Central memory CD8-positive, alpha-beta T cell (primary cell): ENCODE measurements at regions not wholly inside any gene's neighbourhood (a gene's known extent, or its start where the extent isn't known, plus 50 kb on each side); places are given as distances from the start of the nearest gene placed in this dataset.

ENCODE experiments used
- ATAC-seq: fragments of 150-1000 bp; cut with Tn5 transposase; replicated peaks from 2 replicates; pipeline ENCODE4 v1.10.0; 2022; ENCODE audit warnings: mild to moderate bottlenecking, moderate FRiP score, moderate number of reproducible peaks; ENCODE audit not compliant: poor library complexity, severe bottlenecking; ENCODE audit errors: extremely low read depth
- DNase-seq, 2 donors: peaks; one replicate each; pipeline ENCODE4 v3.0.0; 2021; ENCODE audit warnings: low spot score in 2 of 2
- H3K27ac Mint-ChIP-seq: one replicate; pipeline ENCODE4 v1.8.0; 2022; ENCODE audit warnings: low read depth, mild to moderate bottlenecking, moderate library complexity, mixed read lengths
- H3K27me3 Mint-ChIP-seq: one replicate; pipeline ENCODE4 v1.8.0; 2022; ENCODE audit warnings: mixed read lengths
- H3K36me3 Mint-ChIP-seq: one replicate; pipeline ENCODE4 v1.8.0; 2022; ENCODE audit warnings: mild to moderate bottlenecking, moderate library complexity, mixed read lengths; ENCODE audit not compliant: insufficient read depth
- H3K4me1 Mint-ChIP-seq: one replicate; pipeline ENCODE4 v1.8.0; 2022; ENCODE audit warnings: mixed read lengths
- H3K4me3 Mint-ChIP-seq: one replicate; pipeline ENCODE4 v1.8.0; 2022; ENCODE audit warnings: mild to moderate bottlenecking, moderate library complexity, mixed read lengths
- H3K9me3 Mint-ChIP-seq: one replicate; pipeline ENCODE4 v1.8.0; 2022; ENCODE audit warnings: mixed read lengths

DNA sequence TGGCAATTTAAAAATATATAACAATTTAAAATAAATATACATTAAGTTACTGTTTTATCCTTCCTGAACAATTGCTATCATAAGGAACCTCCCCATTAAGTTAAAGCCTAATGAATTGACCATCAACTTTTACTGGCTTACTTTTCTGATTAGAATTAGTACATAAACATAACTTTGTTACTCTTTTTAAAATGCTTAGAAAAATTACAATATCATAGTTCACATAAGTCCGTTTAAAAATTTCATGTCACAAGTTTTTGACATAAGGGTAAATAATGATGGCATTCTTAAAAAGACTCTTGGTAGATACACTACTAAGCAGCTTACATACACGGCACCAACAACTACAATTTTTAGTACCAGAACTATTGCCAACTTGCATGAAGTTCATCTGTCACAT is 1308.6 kb downstream of the FSCB start:
- Mint-ChIP-seq H3K9me3 (peaks cover 6% of the 10 kb centered on the region), H3K4me1 (no peaks in the 10 kb centered on the region), H3K36me3 (no peaks in the 10 kb centered on the region), H3K4me3 (no peak overlapping the region), H3K27me3 (no peaks in the 10 kb centered on the region), H3K27ac (no peak overlapping the region)
- DNase-seq = no peak
- ATAC-seq = no peak

DNA sequence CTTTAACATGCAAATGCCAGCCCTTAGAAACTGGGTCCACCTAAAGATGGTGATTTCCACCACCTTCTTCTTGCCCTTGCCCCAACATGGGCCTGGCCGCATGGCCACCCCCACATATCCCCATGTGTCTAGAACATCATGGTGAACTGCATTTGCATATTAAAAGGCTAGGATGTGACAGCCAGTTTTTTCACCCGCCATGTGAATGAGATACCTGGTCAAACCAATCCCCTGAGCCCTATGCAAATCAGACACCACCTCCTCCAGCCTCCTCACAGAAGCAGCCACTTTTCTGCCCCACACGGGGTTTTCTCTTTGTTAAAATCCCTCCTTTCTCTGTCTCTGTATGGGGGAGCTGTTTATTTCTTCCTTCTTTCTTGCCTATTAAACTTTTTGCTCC is 1322.5 kb downstream of the FSCB start:
- Mint-ChIP-seq H3K4me1 (no peaks in the 10 kb centered on the region), H3K27ac (no peak overlapping the region), H3K4me3 (no peak overlapping the region), H3K9me3 (peaks cover 18% of the 10 kb centered on the region), H3K36me3 (no peaks in the 10 kb centered on the region), H3K27me3 (no peaks in the 10 kb centered on the region)
- DNase-seq (no peak), ATAC-seq (no peak)

DNA sequence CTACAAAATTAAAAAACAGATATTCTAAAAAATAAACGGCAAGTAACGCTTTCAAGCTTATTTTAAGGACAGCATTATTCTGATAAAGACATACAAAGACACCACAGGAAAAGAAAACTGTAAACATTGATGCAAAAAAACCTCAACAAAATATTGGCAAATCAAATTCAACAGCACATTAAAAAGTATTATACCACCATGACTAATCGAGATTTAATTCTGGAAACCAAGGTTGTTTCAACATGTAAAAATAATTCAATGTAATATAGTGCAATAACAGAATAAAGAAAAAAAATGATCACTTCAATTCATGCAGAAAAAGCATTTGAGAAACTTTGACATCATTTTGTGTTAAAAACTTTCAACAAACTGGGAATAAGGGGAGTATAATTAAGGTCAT is 1323.2 kb downstream of the FSCB start:
- Mint-ChIP-seq H3K4me3 (no peak overlapping the region), H3K4me1 (no peaks in the 10 kb centered on the region), H3K27ac (no peak overlapping the region), H3K36me3 (no peaks in the 10 kb centered on the region), H3K9me3 (peaks cover 12% of the 10 kb centered on the region), H3K27me3 (no peaks in the 10 kb centered on the region)
- DNase-seq = no peak
- no peak for ATAC-seq

DNA sequence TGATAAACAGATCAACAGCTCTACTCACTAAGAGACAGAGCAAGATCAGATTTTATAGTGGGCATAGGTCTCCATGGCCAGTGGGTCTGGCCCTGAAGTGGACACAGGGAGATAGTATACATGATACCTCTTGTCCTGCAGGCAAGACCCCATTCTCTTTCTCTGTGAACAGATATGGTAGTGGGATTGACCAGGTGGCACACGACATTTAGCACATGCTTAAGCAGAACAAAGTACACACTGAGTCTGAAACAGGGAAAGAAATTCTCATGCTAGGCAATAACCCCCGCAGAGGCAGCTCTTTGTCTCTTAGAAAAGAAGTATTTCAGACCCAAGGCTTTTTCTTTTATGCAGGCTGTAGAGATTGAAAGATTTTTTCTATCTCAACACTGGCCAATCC is 1331.2 kb downstream of the FSCB start:
- H3K36me3 Mint-ChIP-seq = no peaks in the 10 kb centered on the region
- H3K9me3 Mint-ChIP-seq = peaks cover 12% of the 10 kb centered on the region
- no peaks in the 10 kb centered on the region for H3K4me1 Mint-ChIP-seq
- no peak overlapping the region for H3K4me3 Mint-ChIP-seq
- ATAC-seq (no peak), DNase-seq (no peak)
- no peaks in the 10 kb centered on the region for H3K27me3 Mint-ChIP-seq
- no peak overlapping the region for H3K27ac Mint-ChIP-seq

DNA sequence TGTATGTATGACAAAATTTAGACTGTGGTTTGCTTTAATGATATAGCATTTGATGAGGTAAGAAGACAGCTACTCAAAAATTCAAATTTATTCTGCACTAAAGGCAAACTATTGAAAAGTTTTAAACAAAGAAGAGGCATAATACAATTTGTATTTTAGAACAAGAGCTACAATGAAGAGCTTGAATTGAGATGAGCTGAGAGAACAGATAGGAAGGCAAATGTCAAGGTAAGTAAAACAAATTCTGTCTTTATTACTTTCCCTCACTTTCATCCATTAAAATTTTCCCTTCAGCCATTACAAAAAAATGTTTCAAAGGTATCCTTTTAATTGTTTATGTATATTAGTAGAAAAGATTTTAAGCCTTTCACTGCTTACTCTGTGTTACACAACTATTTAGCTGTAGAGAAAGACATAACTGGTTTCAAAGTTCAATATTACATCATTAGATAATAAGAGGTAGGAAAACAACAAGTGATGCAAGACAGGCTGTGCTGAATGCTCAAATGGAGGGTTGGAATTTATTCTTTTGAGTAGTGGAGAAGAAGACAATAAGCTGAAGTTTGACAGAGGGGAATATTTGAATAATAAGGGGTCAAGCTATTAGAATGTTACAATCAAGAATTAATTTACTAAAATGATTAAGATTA is 1334.1 kb downstream of the FSCB start:
- H3K27me3 Mint-ChIP-seq = no peaks in the 10 kb centered on the region
- ATAC-seq (no peak), DNase-seq (no peak)
- H3K4me3 Mint-ChIP-seq = no peak overlapping the region
- peaks cover 6% of the 10 kb centered on the region for H3K9me3 Mint-ChIP-seq
- H3K4me1 Mint-ChIP-seq = no peaks in the 10 kb centered on the region
- no peaks in the 10 kb centered on the region for H3K36me3 Mint-ChIP-seq
- no peak overlapping the region for H3K27ac Mint-ChIP-seq

DNA sequence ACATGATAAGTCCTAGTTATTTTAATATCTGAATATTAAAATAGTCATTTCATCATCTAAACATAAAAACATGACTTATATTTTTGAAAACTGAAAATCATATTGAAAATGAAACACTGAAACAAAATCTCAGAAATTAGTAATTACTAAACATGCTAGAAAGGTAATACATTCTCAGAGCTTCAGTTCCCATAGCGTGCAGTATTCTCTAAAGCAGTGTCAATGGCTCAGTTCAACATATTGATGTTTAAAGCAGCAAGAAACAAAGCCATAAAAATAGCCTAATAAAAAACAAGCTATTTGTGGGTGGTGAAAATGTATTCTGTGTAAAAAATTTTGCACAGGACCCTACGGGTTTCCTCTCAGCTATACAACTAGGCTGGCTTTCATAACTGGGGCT is 1337.4 kb downstream of the FSCB start:
- DNase-seq = no peak
- no peak for ATAC-seq
- H3K27ac Mint-ChIP-seq = no peak overlapping the region
- no peak overlapping the region for H3K4me3 Mint-ChIP-seq
- H3K9me3 Mint-ChIP-seq = peaks cover 6% of the 10 kb centered on the region
- no peaks in the 10 kb centered on the region for H3K4me1 Mint-ChIP-seq
- no peaks in the 10 kb centered on the region for H3K36me3 Mint-ChIP-seq
- H3K27me3 Mint-ChIP-seq = no peaks in the 10 kb centered on the region

DNA sequence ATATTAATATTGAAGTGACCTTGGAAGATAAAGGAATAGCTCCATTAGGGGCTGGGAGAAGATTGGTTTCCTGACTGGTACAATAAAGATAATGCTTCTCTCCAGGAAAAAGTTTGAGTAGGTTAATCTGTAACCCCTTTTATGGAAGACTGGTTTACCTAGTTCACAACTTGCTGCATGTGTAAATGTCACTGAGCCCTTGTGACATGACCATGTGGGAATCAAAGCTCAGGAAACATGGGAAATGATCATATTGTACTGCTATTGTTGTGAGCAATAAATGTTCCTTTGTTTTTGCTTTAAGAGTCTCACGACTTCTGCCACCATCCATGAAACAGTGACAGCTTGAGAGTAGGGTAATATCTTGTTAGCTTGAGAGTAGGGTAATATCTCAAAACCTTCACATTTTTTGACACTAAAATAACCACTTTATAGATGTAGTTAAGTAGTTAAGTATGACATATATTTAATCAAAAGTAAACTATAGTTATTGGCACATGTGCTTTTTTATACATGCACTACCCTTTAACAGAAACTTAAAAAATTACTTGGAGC is 1338.6 kb downstream of the FSCB start:
- ATAC-seq = no peak
- Mint-ChIP-seq H3K4me3 (no peak overlapping the region), H3K9me3 (peaks cover 11% of the 10 kb centered on the region), H3K27me3 (no peaks in the 10 kb centered on the region), H3K36me3 (no peaks in the 10 kb centered on the region), H3K4me1 (no peaks in the 10 kb centered on the region), H3K27ac (no peak overlapping the region)
- no peak for DNase-seq

DNA sequence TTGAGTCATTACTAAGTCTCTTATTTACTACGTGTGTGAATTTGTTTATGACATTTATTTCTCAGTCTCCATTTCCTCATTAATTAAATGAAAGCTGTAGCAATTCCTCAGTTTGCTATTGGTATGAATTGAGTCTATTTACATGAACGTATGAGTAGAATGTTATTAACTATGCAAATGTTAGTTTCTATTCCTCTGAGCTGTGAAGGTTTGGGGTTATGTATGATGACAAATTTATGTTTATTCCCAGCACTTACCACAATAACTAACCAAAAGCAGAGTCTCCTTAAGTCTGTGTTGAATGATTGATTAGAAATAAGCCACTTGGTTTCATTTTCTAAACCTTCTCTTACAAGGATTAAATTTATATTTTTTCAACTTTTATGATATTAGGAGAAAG is 1340.9 kb downstream of the FSCB start:
- Mint-ChIP-seq H3K27ac (no peak overlapping the region), H3K4me3 (no peak overlapping the region), H3K27me3 (no peaks in the 10 kb centered on the region), H3K36me3 (no peaks in the 10 kb centered on the region), H3K9me3 (peaks cover 6% of the 10 kb centered on the region), H3K4me1 (no peaks in the 10 kb centered on the region)
- ATAC-seq (no peak), DNase-seq (no peak)

DNA sequence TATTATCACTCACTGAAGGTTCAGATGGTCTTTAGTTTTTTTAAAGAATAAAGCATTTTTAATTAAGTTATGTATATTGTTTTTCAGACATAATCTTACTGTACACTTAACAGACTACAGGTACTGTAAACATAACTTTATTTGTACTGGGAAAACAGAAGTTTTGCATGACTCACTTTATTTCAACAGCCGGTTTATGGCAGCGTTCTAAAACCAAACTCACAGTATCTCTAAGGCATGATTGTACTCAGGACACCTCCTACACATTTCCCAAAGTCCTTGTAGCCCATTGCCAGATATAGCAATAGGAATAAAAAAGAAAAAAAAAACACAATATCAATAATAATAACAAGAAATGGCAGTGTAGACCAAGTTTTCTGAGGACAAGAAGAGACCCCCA is 1341.4 kb downstream of the FSCB start:
- Mint-ChIP-seq H3K36me3 (no peaks in the 10 kb centered on the region), H3K27me3 (no peaks in the 10 kb centered on the region), H3K9me3 (peaks cover 6% of the 10 kb centered on the region), H3K4me1 (no peaks in the 10 kb centered on the region), H3K27ac (no peak overlapping the region), H3K4me3 (no peak overlapping the region)
- DNase-seq (no peak), ATAC-seq (no peak)

DNA sequence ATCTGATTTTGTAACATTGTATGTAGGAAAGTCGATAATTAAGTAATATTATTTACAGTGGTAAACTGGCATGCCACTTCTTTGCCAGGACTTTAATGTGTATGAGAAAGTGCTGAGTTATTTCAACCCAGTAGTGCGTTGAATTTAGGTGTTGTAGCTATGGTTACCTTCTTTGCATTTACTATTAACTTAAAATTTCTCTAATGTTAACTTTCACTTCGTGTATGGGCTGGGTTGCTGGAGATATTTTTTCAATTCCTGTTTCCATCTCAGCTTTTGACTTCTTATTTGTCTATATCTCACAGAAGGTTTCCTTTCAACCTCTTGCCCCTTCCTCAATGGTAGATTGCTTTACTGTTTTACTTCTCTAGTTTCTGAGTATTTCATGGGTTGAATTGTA is 1345.6 kb downstream of the FSCB start:
- no peak for DNase-seq
- ATAC-seq = no peak
- Mint-ChIP-seq H3K27ac (no peak overlapping the region), H3K36me3 (no peaks in the 10 kb centered on the region), H3K4me3 (no peak overlapping the region), H3K9me3 (peaks cover 18% of the 10 kb centered on the region), H3K27me3 (no peaks in the 10 kb centered on the region), H3K4me1 (no peaks in the 10 kb centered on the region)

DNA sequence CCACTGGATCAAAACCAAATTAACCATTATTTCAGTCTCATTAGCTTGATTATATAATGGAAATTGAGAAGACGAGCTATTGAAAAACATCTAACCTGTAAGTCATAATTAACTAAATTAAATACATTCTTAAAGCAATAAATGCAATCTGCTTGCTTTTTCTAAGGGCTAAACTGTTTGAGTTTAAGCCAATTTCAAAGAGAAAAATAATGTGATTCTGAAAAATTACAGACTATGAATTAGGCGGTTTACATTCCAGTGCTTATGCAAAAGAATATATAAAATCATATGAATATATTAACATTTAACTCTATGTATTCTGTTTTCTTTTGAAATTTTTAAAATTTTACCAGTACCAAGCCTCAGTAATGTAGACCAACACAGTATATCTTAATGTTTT is 1349.4 kb downstream of the FSCB start:
- H3K27ac Mint-ChIP-seq = no peak overlapping the region

DNA sequence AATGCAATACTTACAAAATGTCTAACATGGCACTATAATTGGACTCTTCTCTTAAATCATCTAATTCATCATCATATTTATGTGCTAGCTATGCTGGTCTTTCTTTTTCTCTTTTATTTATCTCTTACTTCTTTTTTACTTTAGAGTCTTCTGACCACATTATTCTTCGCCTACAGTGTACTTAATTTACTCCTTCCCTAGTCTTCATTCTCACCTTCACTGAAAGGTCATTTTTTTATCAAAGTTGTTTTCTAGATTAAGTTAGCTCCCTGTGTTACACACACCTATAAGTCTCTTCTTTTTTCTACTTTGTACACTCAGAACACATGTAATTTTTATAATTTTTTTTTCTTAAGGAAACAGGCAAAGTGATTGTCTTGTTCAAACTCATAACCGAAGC is 1351.2 kb downstream of the FSCB start:
- Mint-ChIP-seq H3K27me3 (no peaks in the 10 kb centered on the region), H3K36me3 (no peaks in the 10 kb centered on the region)

More for the DNA sequence above, 1349.4 kb downstream of the FSCB start:
- no peaks in the 10 kb centered on the region for H3K27me3 Mint-ChIP-seq
- no peaks in the 10 kb centered on the region for H3K36me3 Mint-ChIP-seq
- H3K4me3 Mint-ChIP-seq = no peak overlapping the region
- ATAC-seq = no peak
- H3K9me3 Mint-ChIP-seq = peaks cover 19% of the 10 kb centered on the region
- DNase-seq = no peak
- H3K4me1 Mint-ChIP-seq = no peaks in the 10 kb centered on the region

DNA sequence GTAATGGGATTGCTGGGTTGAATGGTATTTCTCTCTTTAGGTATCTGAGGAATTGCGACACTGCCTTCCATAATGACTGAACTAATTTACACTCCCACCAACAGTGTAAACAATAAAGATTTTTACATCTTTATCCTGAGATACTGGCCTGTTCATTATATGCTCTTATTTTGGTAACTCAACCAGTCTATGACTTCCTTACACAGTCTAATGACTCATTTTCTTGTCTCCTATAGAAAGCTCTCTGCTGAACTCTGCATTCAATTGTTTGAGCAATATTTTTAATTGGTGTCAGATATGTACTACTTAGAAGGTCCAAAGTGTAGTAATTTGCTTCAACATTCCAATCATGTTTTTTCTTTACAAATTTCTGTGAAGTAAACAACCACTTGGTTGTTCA is 1351.8 kb downstream of the FSCB start:
- Mint-ChIP-seq H3K36me3 (no peaks in the 10 kb centered on the region), H3K9me3 (peaks cover 19% of the 10 kb centered on the region), H3K27ac (no peak overlapping the region), H3K4me1 (no peaks in the 10 kb centered on the region), H3K4me3 (no peak overlapping the region), H3K27me3 (no peaks in the 10 kb centered on the region)
- ATAC-seq (no peak), DNase-seq (no peak)

More for the DNA sequence above, 1351.2 kb downstream of the FSCB start:
- Mint-ChIP-seq H3K27ac (no peak overlapping the region), H3K9me3 (peaks cover 19% of the 10 kb centered on the region), H3K4me1 (no peaks in the 10 kb centered on the region), H3K4me3 (no peak overlapping the region)
- ATAC-seq = no peak
- DNase-seq = no peak
